A549 (cell line): ENCODE measurements at regions not wholly inside any gene's neighbourhood (a gene's known extent, or its start where the extent isn't known, plus 50 kb on each side); places are given as distances from the start of the nearest gene placed in this dataset.

Experiments
- BCL3 ChIP-seq: fragments of >200 bp; sonication (Bioruptor Twin); formaldehyde crosslinking; IDR thresholded peaks from 3 replicates; pipeline ENCODE4 v1.6.1; 2016
- EP300 ChIP-seq, 2 experiments: fragments of >200 bp; sonication (Bioruptor Twin); formaldehyde crosslinking; IDR thresholded peaks; 2 replicates in 1 of 2; 3 replicates in 1 of 2; pipeline ENCODE4 v1.6.1; 2016 to 2017
- KDM1A ChIP-seq: fragments of 200-600 bp; sonication (generic); IDR thresholded peaks from 2 replicates; pipeline ENCODE4 v1.6.1; 2016; ENCODE audit warnings: low read depth, mild to moderate bottlenecking
- POLR2A ChIP-seq: IDR thresholded peaks from 2 replicates; pipeline ENCODE4 v1.6.1; 2012; ENCODE audit warnings: mild to moderate bottlenecking, low read length
- TP53 ChIP-seq: fragments of 250-450 bp; sonication (Bioruptor Pico); IDR thresholded peaks from 2 replicates; pipeline ENCODE4 v1.5.0; 2021; ENCODE audit warnings: mild to moderate bottlenecking, moderate library complexity
- TF ChIP-seq, protein P1 (sequence below): fragments of >200 bp; sonication (Bioruptor Twin); formaldehyde crosslinking; IDR thresholded peaks from 3 replicates; pipeline ENCODE4 v1.5.1; 2016

- TF ChIP-seq, protein P1, sequence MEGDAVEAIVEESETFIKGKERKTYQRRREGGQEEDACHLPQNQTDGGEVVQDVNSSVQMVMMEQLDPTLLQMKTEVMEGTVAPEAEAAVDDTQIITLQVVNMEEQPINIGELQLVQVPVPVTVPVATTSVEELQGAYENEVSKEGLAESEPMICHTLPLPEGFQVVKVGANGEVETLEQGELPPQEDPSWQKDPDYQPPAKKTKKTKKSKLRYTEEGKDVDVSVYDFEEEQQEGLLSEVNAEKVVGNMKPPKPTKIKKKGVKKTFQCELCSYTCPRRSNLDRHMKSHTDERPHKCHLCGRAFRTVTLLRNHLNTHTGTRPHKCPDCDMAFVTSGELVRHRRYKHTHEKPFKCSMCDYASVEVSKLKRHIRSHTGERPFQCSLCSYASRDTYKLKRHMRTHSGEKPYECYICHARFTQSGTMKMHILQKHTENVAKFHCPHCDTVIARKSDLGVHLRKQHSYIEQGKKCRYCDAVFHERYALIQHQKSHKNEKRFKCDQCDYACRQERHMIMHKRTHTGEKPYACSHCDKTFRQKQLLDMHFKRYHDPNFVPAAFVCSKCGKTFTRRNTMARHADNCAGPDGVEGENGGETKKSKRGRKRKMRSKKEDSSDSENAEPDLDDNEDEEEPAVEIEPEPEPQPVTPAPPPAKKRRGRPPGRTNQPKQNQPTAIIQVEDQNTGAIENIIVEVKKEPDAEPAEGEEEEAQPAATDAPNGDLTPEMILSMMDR: no peak
- TF ChIP-seq POLR2A (no peak), TP53 (CRISPR knock-in tag) (no peak), BCL3 (no peak), KDM1A (no peak), EP300 (IDR thresholded peaks at IDR 0.05) (no peak)
Observed at GRCh38 chr14:38592764-38593442, 337.0 kb upstream of the CLEC14A start.
